Psoas muscle (tissue), 7 donors: ENCODE measurements at regions not wholly inside any gene's neighbourhood (a gene's known extent, or its start where the extent isn't known, plus 50 kb on each side); places are given as distances from the start of the nearest gene placed in this dataset.

ENCODE experiments used
- ATAC-seq, 4 donors: fragments of 200-7000 bp; cut with Tn5 transposase; one replicate each; pipeline ENCODE4 v1.9.1; 2020; ENCODE audit warnings: moderate library complexity in 3 of 4, mild to moderate bottlenecking in 2 of 4
- DNase-seq, 2 donors: peaks; one replicate each; pipeline ENCODE4 v3.0.0-alpha.2; 2020
- H3K27ac ChIP-seq: fragments of 200-600 bp; one replicate; pipeline ENCODE4 v1.8.0; 2022
- H3K27me3 ChIP-seq, 3 donors: fragments of 200-600 bp in 1 of 3; one replicate each; pipeline versions ENCODE4 v1.6.1 to v1.8.0; 2013 to 2022; ENCODE audit warnings: low read length in 2 of 3, mild to moderate bottlenecking in 2 of 3, moderate library complexity in 1 of 3; ENCODE audit not compliant: insufficient read depth in 3 of 3
- H3K36me3 ChIP-seq, 2 donors: fragments of 200-600 bp in 1 of 2; one replicate each; pipeline versions ENCODE4 v1.6.1 to v1.8.0; 2013 to 2022; ENCODE audit warnings: low read depth in 1 of 2, mild to moderate bottlenecking in 1 of 2, moderate library complexity in 1 of 2; ENCODE audit not compliant: insufficient read depth in 1 of 2
- H3K4me1 ChIP-seq: fragments of 200-600 bp; one replicate; pipeline ENCODE4 v1.8.0; 2022
- H3K4me3 ChIP-seq: fragments of 200-600 bp; one replicate; pipeline ENCODE4 v1.8.0; 2022; ENCODE audit warnings: mild to moderate bottlenecking
- H3K9me3 ChIP-seq: fragments of 200-600 bp; one replicate; pipeline ENCODE4 v1.8.0; 2022
- CTCF ChIP-seq: fragments of 200-600 bp; IDR thresholded peaks from one replicate; pipeline ENCODE4 v1.8.0; 2022; ENCODE audit warnings: antibody characterized with exemption
- WGBS, 3 donors: extraction: QIAGEN DNeasy Blood & Tissue Kit; methylation state at CpG; one replicate each; pipeline versions ENCODE4 v1.1.6 to v1.1.7; 2013; 5-methylcytosine and 5-hydroxymethylcytosine counted together
- intact Hi-C, 2 donors: fragments of 100-400 bp; cut with DNase I; formaldehyde crosslinking; loops; one replicate each; pipeline versions ENCODE4 v1.11.0 to v1.14.2; 2022
- donor health status: healthy with polysubstance abuse.
- donor health status: DM: no; HTN: no; CAD: no; lungs with moderate emphysema.
- donor health status: Bipolar disorder and iron deficiency.
- donor health status: healthy.
- donor health status: DM: yes; HTN: yes; CAD: no.
- donor health status: DM: no; HTN: no; CAD: no.
- donor health status: DM: yes; HTN: yes; CAD: no.

- H3K4me3 ChIP-seq, result no peak overlapping the region
- ATAC-seq, result no peak
- H3K36me3 ChIP-seq, result no peaks in the 10 kb centered on the region
- no peak for TF ChIP-seq CTCF
- H3K9me3 ChIP-seq, result no peaks in the 10 kb centered on the region
- no peaks in the 10 kb centered on the region for H3K27me3 ChIP-seq
- no peak for DNase-seq
- 54 to 75% (median 62%) methylated on average over 1 of the region's 1 CpG for WGBS, 3 donors
- no peak overlapping the region for H3K27ac ChIP-seq
- intact Hi-C loops, result no loop called here
- no peaks in the 10 kb centered on the region for H3K4me1 ChIP-seq
These were observed 545.3 kb upstream of the PTPRD start for GRCh38 chr9:11158063-11158462.

GRCh38 chr9:11158676-11159075 lies 545.9 kb upstream of the PTPRD start:
- no peaks in the 10 kb centered on the region for H3K27me3 ChIP-seq
- no peak for ATAC-seq
- H3K9me3 ChIP-seq, result no peaks in the 10 kb centered on the region
- no peak overlapping the region for H3K4me3 ChIP-seq
- DNase-seq, result no peak
- H3K36me3 ChIP-seq, result no peaks in the 10 kb centered on the region
- H3K4me1 ChIP-seq, result no peaks in the 10 kb centered on the region
- intact Hi-C loops, result no loop called here
- TF ChIP-seq CTCF, result no peak
- H3K27ac ChIP-seq, result no peak overlapping the region

GRCh38 chr9:11159318-11159862 lies 546.6 kb upstream of the PTPRD start:
- Histone ChIP-seq H3K9me3 (no peaks in the 10 kb centered on the region), H3K27ac (no peak overlapping the region), H3K27me3 (no peaks in the 10 kb centered on the region), H3K4me1 (no peaks in the 10 kb centered on the region), H3K36me3 (no peaks in the 10 kb centered on the region), H3K4me3 (no peak overlapping the region)
- 63 to 76% (median 64%) methylated on average over 1 of the region's 1 CpG for WGBS, 3 donors
- DNase-seq (no peak), ATAC-seq (no peak)
- intact Hi-C loops, result no loop called here
- no peak for TF ChIP-seq CTCF

GRCh38 chr9:11163843-11164242 lies 551.0 kb upstream of the PTPRD start:
- H3K9me3 ChIP-seq, result no peaks in the 10 kb centered on the region
- DNase-seq, result no peak
- no peaks in the 10 kb centered on the region for H3K4me1 ChIP-seq
- H3K27me3 ChIP-seq, result no peaks in the 10 kb centered on the region
- 83 to 91% (median 86%) methylated on average over 2 of the region's 2 CpGs for WGBS, 3 donors
- ATAC-seq, result no peak
- H3K27ac ChIP-seq, result no peak overlapping the region
- TF ChIP-seq CTCF, result no peak
- intact Hi-C loops, result no loop called here
- no peaks in the 10 kb centered on the region for H3K36me3 ChIP-seq
- no peak overlapping the region for H3K4me3 ChIP-seq

GRCh38 chr9:11182001-11182400 lies 569.2 kb upstream of the PTPRD start:
- H3K4me1 ChIP-seq, result no peaks in the 10 kb centered on the region
- no peak for TF ChIP-seq CTCF
- intact Hi-C loops, result no loop called here
- H3K9me3 ChIP-seq, result no peaks in the 10 kb centered on the region
- no peaks in the 10 kb centered on the region for H3K36me3 ChIP-seq
- H3K4me3 ChIP-seq, result no peak overlapping the region
- no peak for DNase-seq
- no peak for ATAC-seq
- WGBS, 3 donors, result 92 to 96% (median 93%) methylated on average over 2 of the region's 2 CpGs
- H3K27me3 ChIP-seq, result no peaks in the 10 kb centered on the region
- no peak overlapping the region for H3K27ac ChIP-seq
